A673 (cell line): ENCODE measurements at regions not wholly inside any gene's neighbourhood (a gene's known extent, or its start where the extent isn't known, plus 50 kb on each side); places are given as distances from the start of the nearest gene placed in this dataset.

Experiments
- BruUV-seq: library from RNA; stranded (reverse); fragments of 400-500 nt; replicated peaks from 2 replicates; lab custom pipeline; 2021; lab: Mats Ljungman, UMichigan
- CTCF ChIA-PET: fragments of 300-600 bp; sonication (Branson Sonifier 250); formaldehyde crosslinking; loops from one replicate; lab custom pipeline; 2022; ENCODE audit warnings: antibody characterized with exemption; lab: Charles Lee
- POLR2A ChIA-PET: fragments of 300-600 bp; sonication (Branson Sonifier 250); formaldehyde crosslinking; loops from one replicate; lab custom pipeline; 2022; ENCODE audit warnings: antibody characterized with exemption; ENCODE audit not compliant: low non-redundant PET; lab: Charles Lee
- DNase-seq: peaks from one replicate; pipeline ENCODE4 v3.0.0-alpha.2; 2015; ENCODE audit warnings: low spot score
- H3K27ac ChIP-seq: fragments of 200-600 bp; sonication (generic); 2 replicates; pipeline ENCODE4 v1.5.1; 2016; ENCODE audit warnings: mixed run types, low read depth, mild to moderate bottlenecking, mixed read lengths, antibody characterized with exemption, low read length; ENCODE audit not compliant: poor library complexity, severe bottlenecking
- H3K27me3 ChIP-seq: fragments of 200-600 bp; sonication (generic); replicated peaks from 2 replicates; pipeline ENCODE4 v1.6.1; 2017; ENCODE audit warnings: mixed run types, low read depth, mild to moderate bottlenecking, mixed read lengths, antibody characterized with exemption, low read length; ENCODE audit not compliant: insufficient read depth, poor library complexity
- H3K36me3 ChIP-seq: fragments of 200-600 bp; sonication (generic); 2 replicates; pipeline ENCODE4 v1.6.1; 2016; ENCODE audit warnings: mixed run types, mild to moderate bottlenecking, mixed read lengths, antibody characterized with exemption, low read length; ENCODE audit not compliant: insufficient read depth, poor library complexity, severe bottlenecking
- H3K4me1 ChIP-seq: fragments of 200-600 bp; sonication (generic); 2 replicates; pipeline ENCODE4 v1.6.1; 2017; ENCODE audit warnings: mixed run types, mild to moderate bottlenecking, mixed read lengths, antibody characterized with exemption, low read length; ENCODE audit not compliant: insufficient read depth, poor library complexity, severe bottlenecking
- H3K4me3 ChIP-seq: fragments of 200-600 bp; sonication (generic); 2 replicates; pipeline ENCODE4 v1.5.1; 2016; ENCODE audit warnings: low read depth, mixed run types, mild to moderate bottlenecking, mixed read lengths, low read length; ENCODE audit not compliant: poor library complexity, severe bottlenecking
- H3K9me3 ChIP-seq: fragments of 200-600 bp; sonication (generic); 2 replicates; pipeline ENCODE4 v1.6.1; 2016; ENCODE audit warnings: mixed run types, low read depth, mild to moderate bottlenecking, mixed read lengths, antibody characterized with exemption, low read length; ENCODE audit not compliant: poor library complexity, severe bottlenecking
- CTCF ChIP-seq: fragments of 300-800, 200-600 bp; sonication (generic); conservative IDR thresholded peaks from 2 replicates; pipeline ENCODE4 v1.5.1; 2017; ENCODE audit warnings: low read depth, mild to moderate bottlenecking, antibody characterized with exemption, low read length, moderate library complexity, mixed read lengths
- EZH2 ChIP-seq: fragments of 200-600 bp; sonication (generic); IDR thresholded peaks from 2 replicates; pipeline ENCODE4 v1.6.1; 2017; ENCODE audit warnings: borderline replicate concordance, low read depth, mild to moderate bottlenecking, mixed read lengths, antibody characterized with exemption, low read length; ENCODE audit not compliant: poor library complexity, severe bottlenecking
- intact Hi-C: fragments of 100-400 bp; cut with micrococcal nuclease; formaldehyde crosslinking; loops from one replicate; pipeline ENCODE4 v1.10.0; 2022; ENCODE audit not compliant: unreplicated experiment

- H3K9me3 ChIP-seq: no peaks in the 10 kb centered on the region
- no peak for TF ChIP-seq EZH2
- TF ChIP-seq CTCF: no peak
- H3K36me3 ChIP-seq: no peaks in the 10 kb centered on the region
- DNase-seq: no peak
- ChIA-PET CTCF (no interaction called here), POLR2A (no interaction called here)
- intact Hi-C loops: no loop called here
- H3K4me1 ChIP-seq: no peaks in the 10 kb centered on the region
- H3K27me3 ChIP-seq: no peaks in the 10 kb centered on the region
- H3K27ac ChIP-seq: no peak overlapping the region
- no TSS peak for BruUV-seq
- no peak overlapping the region for H3K4me3 ChIP-seq
Measured at GRCh38 chr5:155919725-155920124, 407.2 kb upstream of the SGCD start.

GRCh38 chr5:155921621-155922020, 405.3 kb upstream of the SGCD start:
- CTCF ChIA-PET: no interaction called here
- intact Hi-C loops: no loop called here
- POLR2A ChIA-PET: no interaction called here

DNA sequence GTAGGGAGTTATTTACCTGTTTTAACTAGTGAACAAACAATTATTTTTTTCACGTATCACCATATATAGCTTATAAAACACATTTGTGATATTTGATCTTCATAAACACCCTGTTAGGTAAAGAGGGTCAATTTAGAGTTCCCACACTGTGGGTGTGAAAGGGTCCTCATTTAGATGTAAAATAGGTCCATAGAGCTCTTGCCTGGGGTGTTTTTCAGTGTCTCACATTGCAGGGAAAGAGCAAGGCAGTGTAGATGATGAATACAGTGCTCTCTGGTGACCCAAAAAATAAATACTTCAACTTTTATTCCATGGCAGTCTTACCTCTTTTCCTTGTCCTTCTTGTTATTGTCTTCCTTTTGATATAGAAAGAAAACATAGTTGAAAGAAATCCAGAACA, 403.2 kb upstream of the SGCD start:
- BruUV-seq: no TSS peak

More at GRCh38 chr5:155921621-155922020, 405.3 kb upstream of the SGCD start:
- H3K4me3 ChIP-seq: no peak overlapping the region
- no peak for DNase-seq
- no peaks in the 10 kb centered on the region for H3K9me3 ChIP-seq
- no peaks in the 10 kb centered on the region for H3K27me3 ChIP-seq
- no peak for TF ChIP-seq CTCF
- TF ChIP-seq EZH2: no peak
- H3K27ac ChIP-seq: no peak overlapping the region
- H3K4me1 ChIP-seq: no peaks in the 10 kb centered on the region
- BruUV-seq: no TSS peak
- H3K36me3 ChIP-seq: no peaks in the 10 kb centered on the region

More for the DNA sequence above, 403.2 kb upstream of the SGCD start:
- no peak overlapping the region for H3K4me3 ChIP-seq
- H3K4me1 ChIP-seq: no peaks in the 10 kb centered on the region
- ChIA-PET CTCF (no interaction called here), POLR2A (no interaction called here)
- no peaks in the 10 kb centered on the region for H3K36me3 ChIP-seq
- no peaks in the 10 kb centered on the region for H3K27me3 ChIP-seq
- no peaks in the 10 kb centered on the region for H3K9me3 ChIP-seq
- no peak for DNase-seq
- TF ChIP-seq CTCF (no peak), EZH2 (no peak)
- intact Hi-C loops: no loop called here
- H3K27ac ChIP-seq: no peak overlapping the region
